ENCODE measurements at regions not wholly inside any gene's neighbourhood (a gene's known extent, or its start where the extent isn't known, plus 50 kb on each side); places are given as distances from the start of the nearest gene placed in this dataset.
"Not testable (repeated sequence)": the region's sequence is repeated elsewhere in the genome, so short reads cannot be mapped to it uniquely, and the experiment has no call there.

DNA sequence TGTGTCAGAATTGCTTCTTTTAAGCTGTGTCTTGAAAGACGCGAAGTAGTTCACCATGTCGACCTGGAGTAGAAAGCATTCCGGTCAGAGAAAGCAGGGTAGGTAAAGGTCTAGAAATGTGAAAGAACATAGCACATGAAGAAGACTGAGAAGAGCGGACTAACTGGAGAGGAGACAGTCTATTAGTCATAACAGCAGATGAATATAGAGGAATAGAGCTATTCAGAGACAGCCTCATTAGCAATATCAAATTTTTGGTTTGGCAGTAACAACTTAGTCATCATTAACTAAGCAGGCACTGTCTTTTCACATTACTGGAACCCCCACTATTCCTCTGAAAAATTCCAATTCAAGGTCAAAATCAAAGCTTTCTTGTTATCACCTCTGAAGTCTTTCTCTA is 678.8 kb downstream of the DIPK2A start:
- DNase-seq: no peak

DNA sequence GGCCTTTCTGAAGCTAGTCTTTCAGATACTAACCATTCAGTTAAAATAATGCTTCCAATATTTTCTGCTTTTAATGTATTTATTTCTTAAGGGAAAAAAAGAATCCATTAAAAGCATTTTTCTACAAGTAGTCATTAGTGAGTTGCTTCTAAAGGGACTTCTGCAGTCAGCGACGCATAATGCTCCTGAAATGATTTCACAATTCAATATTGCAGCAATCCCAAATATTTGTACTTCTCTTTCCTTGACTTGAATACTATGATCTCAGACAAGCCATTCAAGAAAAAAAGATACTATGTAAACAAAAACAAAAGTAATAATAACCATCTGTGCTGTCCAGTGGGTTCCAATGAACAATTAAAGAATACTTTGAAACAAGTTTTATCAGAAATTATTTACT is 681.0 kb downstream of the DIPK2A start:
- no peak for DNase-seq

DNA sequence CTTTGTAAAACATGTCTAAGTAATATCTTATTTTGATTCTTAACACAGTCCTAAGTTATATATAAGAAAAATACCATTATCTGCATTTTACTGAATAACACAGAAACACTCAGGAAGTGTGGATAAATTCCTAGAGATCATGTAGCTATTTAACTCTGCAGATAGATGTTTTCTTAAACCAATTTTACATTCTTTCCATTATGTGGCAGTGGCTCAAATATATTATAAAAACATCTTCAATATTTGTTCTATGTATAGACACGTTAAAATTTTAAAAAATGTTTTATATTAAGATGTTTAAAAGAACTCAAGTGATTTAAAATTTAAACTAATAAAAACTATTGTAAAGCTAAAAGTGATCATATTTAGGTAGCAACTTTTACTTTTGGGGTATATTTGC is 683.8 kb downstream of the DIPK2A start:
- no peak for DNase-seq

DNA sequence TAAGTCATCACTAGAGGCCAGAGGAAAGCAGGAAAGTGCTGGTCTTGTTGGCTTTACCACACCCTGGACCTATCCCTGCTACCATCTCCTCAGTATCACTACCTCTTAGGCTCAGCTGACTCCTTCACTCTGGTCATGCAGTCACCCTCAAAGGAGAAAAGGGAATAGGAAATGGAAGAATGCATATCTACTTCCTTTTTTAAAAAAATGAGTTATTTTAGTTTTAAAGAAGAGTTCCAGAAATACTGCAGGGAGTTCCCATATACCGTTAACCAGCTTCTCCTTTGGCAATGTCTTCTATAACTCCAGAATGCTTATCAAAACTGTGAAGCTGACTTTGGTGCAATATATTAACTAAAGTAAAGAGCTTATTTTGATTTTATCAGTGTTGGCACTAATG is 688.6 kb downstream of the DIPK2A start:
- DNase-seq: no peak

GRCh38 chr3:144662729-144663128 is 691.1 kb downstream of the DIPK2A start:
- no peak for DNase-seq

GRCh38 chr3:144663456-144664436 is 692.1 kb downstream of the DIPK2A start:
- DNase-seq: no peak

DNA sequence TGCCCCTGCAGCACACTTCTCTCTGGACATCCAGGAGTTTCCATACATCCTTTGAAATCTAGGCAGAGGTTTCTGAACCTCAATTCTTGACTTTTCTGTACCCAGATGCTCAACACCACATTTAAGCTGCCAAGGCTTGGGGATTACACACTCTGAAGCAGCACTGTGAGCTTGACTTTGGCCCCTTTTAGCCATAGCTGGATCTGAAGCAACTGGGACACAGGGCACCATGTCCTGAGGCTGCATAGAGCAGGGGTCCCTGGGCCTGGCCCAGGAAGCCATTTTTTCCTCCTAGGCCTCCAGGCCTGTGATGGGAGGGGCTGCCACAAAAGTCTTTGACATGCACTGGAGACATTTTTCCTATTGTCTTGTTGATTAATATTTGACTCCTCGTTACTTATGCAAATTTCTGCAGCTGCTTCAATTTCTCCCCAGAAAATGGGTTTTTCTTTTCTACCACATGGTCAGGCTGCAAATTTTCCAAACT is 694.0 kb downstream of the DIPK2A start:
- DNase-seq: no peak

GRCh38 chr3:144670571-144670970 is 698.9 kb downstream of the DIPK2A start:
- no peak for DNase-seq

GRCh38 chr3:144677103-144677502 is 705.5 kb downstream of the DIPK2A start:
- no peak for DNase-seq

- DNase-seq: no peak
Observed at GRCh38 chr3:144683065-144683464, 711.4 kb downstream of the DIPK2A start.

GRCh38 chr3:144687862-144688261 is 716.2 kb downstream of the DIPK2A start:
- DNase-seq: peak in 1 of 2 experiments; percentile 5

GRCh38 chr3:144692488-144692887 is 720.9 kb downstream of the DIPK2A start:
- peak; percentile 29 to 62 for DNase-seq

- no peak for DNase-seq
Observed at GRCh38 chr3:144708437-144708836, 736.8 kb downstream of the DIPK2A start.

DNA sequence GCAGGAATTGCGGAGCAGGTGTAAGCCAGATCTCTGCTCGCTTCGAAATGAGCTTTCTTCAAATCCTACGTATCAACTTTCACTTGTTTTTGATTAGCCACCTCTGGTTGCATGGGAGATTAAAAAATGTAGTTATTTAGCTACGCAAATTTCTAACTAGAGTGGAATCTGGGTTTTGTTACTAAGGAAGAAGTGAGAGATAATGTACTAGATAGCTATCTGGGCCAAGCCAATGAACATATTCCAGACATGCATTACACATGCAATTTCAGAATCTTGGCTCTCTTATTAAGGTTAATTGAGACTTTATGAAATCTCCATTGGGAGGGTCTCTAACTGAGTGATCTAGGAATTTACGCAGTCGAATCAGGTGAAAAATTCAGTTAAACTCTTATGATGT is 765.7 kb downstream of the DIPK2A start:
- no peak for DNase-seq

- DNase-seq: no peak
Observed at GRCh38 chr3:144743225-144743668, 771.6 kb downstream of the DIPK2A start.

DNA sequence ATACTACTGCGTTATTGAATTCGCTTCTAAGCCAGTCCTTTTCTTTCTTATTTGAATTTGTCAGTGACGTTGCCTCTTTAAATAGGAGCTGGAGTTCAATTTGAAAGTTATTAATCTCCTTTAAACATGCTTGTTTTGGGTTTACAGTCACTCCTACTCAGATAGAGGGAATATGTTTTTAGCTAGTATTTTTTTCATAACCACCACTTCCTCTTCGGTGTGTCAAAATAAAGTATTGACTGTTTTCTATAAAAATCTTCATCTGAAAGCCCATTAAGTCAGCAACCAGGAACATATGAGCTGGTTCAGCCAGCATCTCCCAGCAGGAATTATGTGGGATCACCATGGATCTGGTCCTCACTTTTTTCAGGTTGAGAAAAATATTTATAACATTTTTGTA is 772.9 kb downstream of the DIPK2A start:
- no peak for DNase-seq

- DNase-seq: no peak
Observed at GRCh38 chr3:144746631-144747030, 775.0 kb downstream of the DIPK2A start.

DNA sequence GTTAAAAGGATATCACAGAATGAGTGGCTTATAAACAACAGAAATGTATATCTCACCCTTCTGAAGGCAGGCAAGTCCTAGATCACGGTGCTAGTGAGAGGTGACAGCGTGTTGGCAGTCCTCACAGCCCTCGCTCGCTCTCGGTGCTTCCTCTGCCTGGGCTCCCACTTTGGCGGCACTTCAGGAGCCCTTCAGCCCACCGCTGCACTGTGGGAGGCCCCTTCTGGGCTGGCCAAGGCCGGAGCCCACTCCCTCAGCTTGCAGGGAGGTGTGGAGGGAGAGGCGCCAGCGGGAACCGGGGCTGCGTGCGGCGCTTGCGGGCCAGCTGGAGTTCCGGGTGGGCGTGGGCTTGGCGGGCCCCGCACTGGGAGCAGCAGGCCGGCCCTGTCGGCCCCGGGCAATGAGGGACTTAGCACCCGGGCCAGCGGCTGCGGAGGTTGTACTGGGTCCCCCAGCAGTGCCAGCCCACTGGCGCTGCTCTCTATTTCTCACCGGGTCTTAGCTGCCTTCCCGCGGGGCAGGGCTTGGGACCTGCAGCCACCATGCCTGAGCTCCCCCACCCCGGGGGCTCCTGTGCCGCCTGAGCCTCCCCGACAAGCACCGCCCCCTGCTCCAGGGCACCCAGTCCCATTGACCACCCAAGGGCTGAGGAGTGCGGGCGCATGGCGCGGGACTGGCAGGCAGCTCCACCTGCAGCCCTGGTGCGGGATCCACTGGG is 778.1 kb downstream of the DIPK2A start:
- DNase-seq: not testable (repeated sequence)

DNA sequence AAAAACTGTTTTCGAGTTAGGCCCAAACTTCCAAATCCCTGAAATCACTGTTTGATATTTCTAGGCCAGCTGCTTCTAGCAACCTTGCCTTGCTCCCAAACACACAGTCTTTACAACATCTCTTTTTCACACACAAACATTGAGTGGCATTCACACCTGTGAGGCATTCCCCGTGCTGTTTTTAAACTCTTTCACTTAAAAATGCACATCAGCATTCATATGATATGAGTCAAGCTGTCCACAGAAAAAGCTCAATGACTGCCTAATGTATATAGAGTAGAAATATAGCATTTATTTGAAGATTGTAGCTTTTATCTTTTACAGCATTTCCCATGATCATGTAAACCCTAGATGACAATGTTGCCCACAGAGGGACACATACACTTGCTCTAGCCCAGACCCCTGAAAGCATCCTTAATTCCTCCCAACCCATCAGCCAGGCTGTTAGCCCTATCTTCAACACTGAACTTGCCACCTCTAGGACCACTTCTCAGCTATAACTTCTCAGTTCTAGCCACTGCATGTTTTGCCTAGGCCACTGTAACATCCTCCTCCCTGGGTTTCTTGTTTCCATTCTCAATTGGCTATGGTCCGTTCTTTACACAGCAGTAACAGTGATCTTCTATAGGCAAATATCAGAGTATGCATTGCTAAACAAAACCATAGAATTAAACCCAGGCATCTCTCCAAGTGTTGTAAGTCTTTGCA is 782.6 kb downstream of the DIPK2A start:
- DNase-seq: no peak

GRCh38 chr3:144756704-144757440 is 785.2 kb downstream of the DIPK2A start:
- DNase-seq: no peak

GRCh38 chr3:144760831-144761230 is 789.2 kb downstream of the DIPK2A start:
- DNase-seq: no peak

GRCh38 chr3:144762091-144762490 is 790.5 kb downstream of the DIPK2A start:
- no peak for DNase-seq
